HG02678 (cell line): ENCODE measurements at regions not wholly inside any gene's neighbourhood (a gene's known extent, or its start where the extent isn't known, plus 50 kb on each side); places are given as distances from the start of the nearest gene placed in this dataset.

ENCODE experiments used
- ATAC-seq: cut with Tn5 transposase; IDR thresholded peaks from one replicate; pipeline ENCODE4 v1.9.1; 2021; ENCODE audit warnings: mild to moderate bottlenecking, moderate library complexity; ENCODE audit not compliant: unreplicated experiment

DNA sequence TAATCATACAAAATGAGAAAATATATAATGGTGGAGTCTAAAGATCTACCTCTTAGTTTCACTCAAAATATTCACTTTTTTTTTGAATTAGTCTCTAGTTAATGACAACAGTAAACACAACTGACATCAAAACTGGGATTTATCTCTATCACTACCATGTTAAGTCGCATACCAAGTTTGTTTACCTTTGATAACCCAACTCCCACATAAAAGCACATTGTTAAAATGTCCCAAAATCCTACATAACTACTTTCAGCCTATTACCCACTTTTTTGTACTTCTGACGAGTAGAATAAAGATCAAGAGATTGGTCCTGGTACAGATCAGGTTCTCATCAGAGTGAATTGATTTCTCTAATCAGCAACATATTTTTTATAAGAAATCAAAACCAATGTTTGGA is 518.5 kb downstream of the EPHA3 start:
- ATAC-seq: no peak

DNA sequence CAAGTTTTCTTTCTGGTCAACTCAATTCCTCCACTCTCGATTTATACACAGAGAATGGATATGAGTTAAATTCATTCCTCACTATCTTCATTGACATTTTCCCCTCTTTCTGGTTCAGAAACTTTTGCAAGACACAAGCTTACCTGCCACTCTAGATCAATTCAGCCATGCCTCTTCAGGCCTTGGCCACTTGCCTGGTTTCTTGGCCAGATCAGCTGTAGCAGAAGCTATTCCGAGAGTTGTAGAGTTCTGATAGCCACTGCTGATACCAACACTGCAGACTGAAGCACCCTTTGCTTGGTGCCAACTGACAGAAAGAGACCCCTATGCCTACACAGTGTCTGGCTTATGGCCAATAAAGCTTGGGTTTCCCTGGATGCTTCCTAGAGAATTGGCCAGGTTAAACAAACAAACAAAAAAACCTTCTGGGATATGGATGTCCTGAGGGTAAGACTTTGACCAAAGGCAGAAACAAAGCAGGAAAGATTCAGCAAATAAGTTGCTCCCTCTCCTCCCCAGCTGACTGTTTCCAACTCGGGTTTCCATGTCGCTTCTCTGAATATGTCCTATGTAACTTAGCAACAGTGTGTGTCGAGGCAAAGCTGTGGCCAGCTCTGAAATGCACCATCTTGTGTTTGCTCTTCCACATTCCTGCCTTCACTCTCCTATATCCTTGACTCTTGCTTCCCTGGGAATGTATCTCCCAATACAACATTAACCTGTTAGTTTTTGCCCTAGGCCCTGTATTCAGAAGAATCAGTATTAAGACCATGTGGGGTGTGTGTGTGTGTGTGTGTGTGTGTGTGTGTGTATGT is 521.6 kb downstream of the EPHA3 start:
- no peak for ATAC-seq

DNA sequence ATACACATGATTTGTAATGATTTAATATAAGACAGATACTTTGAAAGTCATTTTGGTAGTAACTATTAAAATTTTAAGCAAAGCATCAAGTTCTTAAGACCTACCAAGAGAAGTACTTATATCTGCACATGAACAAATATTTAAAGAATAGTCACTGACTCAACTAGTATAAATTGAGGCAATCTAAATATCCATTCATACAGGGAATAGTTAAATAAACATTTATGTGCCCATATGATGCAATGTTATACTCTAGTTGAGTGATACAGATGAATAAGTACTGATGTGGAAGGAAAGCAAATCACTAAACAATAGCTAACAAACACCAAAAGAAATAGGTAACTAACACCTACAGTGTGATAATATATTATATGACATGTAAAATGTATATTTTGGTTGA is 527.7 kb downstream of the EPHA3 start:
- no peak for ATAC-seq

DNA sequence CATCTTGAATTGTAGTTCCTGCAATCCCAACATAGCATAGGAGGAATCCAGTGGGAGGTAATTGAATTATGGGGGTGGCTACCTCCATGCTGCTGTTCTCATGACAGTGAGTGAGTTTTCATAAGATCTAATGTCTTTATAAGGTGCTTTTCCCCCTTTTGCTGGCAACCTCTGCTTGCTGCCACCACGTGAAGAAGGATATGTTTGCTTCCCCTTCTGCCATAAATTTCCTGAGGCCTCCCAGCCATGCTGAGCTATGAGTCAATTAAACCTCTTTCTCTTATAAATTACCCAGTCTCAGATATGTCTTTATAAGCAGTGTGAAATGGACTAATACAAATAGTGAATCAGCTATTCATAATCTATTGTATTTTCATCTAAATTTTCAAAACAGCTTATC is 537.3 kb downstream of the EPHA3 start:
- no peak for ATAC-seq

DNA sequence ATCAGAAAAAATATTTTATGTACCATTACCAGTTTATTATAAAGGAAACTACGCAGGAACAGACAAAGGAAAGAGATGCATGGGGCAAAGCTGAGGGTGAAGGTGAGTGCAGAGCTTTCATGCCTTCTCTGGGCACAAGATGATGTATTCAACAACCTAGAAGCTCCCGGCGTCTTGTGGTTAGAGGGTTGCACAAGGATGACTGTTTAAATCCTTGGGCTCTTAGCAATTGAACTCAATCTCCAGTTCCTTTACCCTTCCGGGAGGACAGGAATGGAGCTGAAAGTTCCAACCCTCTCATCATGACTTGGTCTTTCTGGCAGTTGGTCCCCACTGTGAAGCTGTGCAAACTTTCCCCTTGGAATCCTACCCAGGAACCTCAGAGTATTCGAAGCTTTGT is 542.0 kb downstream of the EPHA3 start:
- ATAC-seq: no peak

DNA sequence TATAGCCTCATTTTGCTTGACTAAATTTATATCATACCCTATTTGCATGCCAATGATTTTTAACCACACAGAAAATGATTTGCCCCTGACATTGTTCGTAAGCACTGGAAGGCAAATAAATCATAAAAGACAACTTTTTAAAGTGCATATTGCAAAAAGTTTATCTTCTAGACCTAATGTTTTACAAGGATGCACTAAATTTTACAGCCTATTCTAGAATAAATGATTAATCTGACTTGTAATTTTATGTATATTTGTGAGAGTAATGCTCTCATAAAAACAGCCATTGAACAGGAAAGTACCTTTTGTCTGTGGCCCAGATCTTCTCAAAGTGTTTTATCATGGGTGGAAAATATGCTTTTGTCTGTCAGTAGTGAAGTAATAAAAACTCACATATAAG is 546.6 kb downstream of the EPHA3 start:
- ATAC-seq: no peak

DNA sequence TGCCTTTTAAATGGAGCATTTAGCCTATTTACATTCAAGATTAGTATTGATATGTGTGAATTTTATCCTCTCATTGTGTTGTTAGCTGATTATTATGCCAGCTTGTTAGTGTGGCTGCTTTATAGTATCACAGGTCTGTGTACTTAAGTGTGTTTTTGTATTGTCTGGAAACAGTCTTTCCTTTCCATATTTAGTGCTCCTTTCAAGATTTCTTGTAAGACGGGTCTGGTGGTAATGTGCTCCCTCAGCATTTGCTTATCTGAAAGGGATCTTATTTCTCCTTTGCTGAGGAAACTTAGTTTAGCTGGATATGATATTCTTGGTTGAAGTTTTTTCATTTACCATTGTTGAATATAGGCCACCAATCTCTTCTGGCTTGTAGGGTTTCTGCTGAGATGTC is 549.0 kb downstream of the EPHA3 start:
- no peak for ATAC-seq

DNA sequence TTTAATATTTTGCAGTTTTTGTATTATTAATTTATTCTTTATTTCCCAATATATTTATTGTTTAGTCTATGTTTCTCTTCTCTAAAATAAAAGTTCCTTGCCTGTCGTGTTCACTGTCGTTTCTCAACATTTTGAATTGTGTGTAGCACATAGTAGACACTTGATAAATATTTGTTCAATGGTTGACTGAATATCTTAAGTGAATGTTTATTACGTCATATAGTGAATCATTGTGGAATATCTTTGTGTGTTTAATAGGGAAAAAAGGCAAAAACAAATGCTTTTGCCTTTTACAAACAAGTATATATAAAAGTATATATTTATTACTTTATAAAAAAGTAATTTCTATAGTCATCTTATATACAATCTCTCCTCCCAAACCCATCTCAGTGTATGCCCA is 572.3 kb downstream of the EPHA3 start:
- no peak for ATAC-seq

DNA sequence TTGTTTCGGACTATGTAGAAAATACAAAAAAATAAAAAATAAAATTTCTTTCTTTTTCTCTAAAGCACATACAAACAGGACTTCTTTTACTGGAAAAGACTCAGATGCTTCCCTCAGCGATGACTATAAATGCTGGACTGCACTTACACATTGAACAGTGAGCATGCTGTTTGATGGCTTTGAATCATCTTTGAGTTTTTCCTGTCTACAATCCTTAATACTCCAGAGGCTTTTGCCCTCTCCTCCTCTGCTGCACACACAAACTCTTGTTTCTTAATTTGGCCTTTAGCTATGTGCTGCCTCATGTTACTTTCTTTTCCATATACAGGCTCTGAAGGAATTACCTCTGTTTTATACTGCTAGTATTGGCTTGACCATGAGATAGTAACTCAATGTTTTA is 575.1 kb downstream of the EPHA3 start:
- ATAC-seq: no peak

DNA sequence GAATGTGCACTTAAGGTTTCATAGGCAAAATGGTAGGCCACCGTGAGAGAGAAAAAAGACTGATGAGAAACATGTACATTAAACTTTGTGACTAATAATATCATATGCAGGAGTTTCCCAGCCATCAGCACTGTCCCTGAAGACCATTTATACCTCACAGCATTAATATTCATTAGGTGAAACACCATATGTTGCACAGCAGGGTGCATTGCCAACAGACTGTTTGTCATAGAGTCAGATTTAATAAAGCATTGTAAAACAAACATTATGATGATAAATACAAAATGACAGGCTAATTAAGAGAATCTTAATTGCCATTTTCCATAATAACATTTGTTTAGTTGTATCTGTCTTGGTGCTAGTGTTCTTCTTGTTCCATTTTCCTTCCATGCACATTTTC is 578.3 kb downstream of the EPHA3 start:
- ATAC-seq: no peak

DNA sequence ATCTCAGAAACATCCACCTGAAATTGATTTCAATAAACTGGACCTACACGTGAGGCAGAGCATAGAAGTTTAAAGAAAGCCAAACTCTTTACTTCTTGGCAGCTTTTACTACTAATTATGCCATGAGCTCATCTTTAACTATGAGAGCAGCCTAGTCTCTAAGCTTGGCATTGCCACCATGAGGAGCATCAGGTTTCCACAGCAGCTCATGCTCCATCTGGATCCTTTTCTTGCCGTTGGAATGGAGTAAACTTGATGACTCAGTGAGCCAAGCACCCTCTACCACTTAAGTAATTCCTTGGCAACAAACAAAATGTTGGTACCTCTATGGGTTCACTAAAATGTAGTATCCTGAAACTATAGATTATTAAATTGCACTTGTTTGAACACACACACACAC is 583.2 kb downstream of the EPHA3 start:
- ATAC-seq: no peak

DNA sequence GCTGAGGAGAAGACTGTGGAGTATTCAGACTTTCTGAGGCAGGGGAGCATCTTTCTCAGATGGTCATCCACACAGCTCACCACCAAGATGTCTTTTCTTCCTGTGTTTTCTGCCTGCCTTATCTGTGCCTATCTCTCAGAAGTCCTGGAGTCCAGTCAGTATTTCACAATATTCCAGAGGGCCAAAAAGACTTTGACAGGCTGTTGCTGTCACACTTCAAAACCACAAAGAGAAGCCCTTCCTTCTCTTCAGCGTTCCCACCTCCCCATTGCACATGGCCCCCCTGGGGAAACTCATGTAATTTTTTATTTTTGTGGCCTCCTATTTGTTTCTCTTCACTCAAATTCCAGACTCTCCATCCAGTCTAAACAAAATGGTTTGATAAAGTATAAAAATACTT is 585.2 kb downstream of the EPHA3 start:
- no peak for ATAC-seq

DNA sequence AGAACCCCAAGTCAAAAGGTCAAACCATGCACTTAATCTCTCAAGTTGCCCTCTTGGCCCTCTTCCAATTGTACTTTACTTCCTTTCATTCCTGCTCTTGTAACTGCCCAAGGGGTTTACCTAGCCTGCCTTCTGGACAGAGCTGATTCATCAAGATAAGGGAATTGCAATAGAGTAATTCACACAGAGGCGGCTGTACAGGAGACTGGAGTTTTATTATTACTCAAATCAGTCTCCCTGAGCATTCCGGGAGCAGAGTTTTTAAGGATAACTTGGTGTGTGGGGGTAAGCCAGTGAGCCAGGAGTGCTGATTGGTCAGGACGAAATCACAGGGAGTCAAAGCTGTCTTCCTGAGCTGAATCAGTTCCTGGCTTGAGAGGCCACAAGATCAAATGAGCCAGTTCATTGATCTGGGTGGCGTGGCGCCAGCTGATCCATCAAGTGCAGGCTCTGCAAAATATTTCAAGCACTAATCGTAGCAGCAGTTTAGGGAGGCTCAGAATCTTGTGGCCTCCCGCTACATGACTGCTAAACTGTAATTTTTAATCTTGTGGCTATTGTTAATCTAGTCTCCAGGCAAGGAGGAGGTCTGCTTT is 590.0 kb downstream of the EPHA3 start:
- no peak for ATAC-seq

DNA sequence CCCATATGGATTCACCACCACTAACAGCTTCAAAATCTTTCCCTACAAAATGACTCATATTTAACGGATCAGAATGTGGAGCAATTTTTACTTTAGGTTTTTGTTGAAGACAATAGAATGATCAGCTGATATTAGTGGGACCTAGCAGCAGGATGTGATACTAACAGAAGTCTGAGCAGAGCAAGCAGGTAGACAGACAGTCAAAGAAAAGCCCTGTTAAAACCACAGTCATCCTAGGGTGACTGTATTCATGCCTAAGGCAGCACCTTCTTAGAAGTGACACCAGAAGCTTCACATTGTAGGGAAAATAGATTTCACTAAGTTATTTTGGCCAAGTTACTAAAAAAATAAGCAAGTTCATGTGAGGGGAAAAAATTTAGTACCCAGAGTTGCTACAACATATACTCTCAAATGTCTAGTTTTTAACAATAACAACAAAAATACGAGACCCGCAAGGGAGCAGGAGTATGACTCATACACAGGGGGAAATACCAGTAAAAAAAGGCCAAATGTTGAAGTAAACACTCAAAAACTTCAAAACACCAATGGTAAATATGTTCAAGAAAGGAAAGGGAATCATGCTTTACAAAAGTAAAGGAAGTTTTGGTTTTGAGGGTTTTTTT is 590.9 kb downstream of the EPHA3 start:
- ATAC-seq: no peak

DNA sequence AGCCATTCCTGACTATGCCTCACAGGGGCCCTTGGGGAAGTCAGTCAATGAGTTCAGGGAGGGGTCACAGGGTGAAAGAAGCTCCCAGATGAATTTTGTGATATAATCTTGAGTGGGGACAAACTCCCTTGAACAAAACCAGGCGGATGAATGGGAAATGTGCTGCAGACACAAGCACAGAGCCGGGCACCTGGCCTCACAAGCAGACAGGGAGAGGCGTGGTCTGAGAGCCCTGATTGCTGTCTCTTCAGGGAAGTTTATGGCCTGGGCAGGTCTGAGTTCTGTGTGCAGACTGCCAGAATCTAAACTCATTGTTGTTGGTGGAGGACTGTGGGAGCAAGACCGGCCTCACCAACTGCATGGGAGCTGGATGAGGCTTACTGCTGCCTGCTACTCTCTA is 591.8 kb downstream of the EPHA3 start:
- ATAC-seq: no peak

DNA sequence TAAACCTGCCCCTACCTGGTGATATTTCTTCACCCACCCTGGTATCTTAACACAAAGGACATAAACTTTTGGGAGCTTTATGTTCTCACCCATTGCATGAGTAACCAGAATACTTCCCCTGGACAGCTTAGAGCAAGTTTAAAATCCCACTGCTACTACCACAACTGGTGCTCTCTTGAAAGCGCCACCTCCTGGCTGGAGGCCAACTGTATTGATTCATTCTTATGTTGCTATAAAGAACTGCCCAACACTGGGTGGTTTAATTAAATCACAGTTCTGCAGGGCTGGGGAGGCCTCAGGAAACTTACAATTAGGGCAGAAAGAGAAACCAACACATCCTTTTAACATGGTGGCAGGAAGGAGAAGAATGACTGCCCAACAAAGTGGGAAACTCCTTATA is 592.4 kb downstream of the EPHA3 start:
- ATAC-seq: no peak

DNA sequence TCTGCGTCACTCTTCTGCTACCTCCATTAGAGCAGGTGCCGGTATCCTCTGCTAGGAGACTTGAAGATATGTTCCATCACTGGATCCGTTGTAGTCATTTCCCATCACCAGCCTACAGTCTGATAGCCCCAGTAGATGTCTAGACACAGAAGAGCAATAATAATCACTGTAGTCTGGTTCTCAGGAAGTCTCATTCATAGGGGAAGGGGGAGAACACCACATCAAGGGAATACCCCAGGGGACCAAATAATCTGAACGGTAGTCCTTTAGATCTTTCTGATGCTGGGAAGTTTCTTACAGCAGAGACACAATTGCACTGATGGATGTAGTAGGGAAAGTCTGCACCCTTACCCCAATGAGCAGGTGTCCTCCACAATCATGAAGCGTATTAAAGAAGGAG is 595.0 kb downstream of the EPHA3 start:
- no peak for ATAC-seq

DNA sequence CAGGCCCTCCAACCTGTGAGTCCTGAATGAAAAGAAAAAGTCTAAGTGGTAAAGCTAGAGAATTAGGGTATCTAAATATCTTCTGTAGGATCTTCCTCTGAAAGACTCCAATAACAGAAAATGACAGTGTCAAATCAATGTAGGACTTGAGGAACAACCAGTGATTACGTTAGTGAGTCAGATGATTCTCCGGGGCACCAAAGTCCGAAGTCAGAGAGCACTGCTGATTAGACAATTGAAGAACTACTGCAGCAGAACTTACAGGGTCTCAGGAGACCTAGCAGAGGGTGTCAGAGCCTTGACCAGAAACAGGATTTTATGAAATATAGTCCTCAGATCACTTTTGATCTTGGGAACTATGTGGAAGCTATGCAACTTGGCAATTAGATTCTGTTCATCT is 605.8 kb downstream of the EPHA3 start:
- no peak for ATAC-seq

DNA sequence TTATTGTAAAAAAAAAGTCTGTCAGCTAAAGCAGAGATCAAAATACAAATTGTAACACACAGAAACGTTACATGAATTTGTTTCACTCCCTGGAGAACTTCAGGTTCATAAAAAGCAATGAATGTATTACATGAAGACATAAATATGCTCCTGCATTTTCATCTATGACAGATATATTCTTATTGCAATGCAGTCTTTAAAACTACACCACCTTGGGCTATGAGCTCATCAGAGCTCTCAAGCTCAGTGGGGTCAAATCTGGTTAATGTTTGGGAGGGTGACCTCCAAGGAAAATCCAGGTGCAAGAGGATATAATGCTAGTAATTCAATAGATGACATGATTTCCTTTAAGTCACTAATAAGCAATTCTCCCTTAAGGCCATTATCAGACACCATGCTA is 606.8 kb downstream of the EPHA3 start:
- no peak for ATAC-seq

DNA sequence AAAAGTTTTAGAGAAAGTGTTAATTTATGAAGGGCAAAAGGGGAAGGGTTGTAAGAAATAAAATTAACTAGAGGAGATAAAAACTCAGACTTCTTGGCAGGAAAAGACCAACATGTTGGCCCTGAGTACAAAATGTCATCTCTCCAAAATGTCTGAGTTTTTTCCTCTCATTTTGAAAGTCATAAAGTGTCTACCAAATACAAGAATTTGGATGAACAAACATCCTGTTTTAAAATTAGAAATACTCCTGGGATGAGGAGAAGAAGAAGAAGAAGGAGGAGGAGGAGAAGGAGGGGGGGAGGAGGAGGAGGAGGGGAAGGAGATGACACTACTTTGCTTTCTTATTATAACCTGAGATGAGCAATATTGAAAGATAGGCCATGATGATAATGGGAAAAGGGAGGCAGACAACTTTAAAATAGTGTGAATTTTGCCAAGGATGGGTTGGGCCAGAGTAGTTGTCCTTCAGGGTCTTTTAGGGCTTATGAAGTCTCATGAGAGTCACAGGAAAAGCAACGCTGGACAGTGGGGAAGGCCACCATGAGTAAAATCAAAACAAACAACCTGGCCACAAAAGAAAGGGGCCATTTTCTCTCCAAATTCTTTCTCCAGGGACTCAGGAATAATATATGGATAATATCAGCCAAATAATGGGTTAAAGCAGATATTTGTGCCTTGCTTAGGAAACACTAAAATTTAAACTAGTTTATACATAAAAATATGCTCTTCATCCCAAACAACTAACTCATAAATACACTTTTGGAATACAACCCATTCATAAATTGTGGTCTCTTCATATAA is 632.9 kb downstream of the EPHA3 start:
- no peak for ATAC-seq

DNA sequence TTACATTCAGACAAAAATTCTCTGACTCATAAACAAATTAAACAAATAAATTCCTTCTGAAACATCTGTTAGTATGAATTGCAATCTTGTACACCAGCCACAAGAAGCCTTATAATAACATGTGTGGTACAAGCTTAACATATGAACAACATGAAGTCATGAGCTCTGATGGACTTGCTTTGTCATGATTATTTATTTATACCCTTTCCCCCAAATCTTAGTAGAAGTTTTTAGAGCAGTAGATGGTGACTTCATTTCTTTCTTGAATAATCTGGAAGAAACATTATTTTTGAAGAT is 633.4 kb downstream of the EPHA3 start:
- no peak for ATAC-seq

DNA sequence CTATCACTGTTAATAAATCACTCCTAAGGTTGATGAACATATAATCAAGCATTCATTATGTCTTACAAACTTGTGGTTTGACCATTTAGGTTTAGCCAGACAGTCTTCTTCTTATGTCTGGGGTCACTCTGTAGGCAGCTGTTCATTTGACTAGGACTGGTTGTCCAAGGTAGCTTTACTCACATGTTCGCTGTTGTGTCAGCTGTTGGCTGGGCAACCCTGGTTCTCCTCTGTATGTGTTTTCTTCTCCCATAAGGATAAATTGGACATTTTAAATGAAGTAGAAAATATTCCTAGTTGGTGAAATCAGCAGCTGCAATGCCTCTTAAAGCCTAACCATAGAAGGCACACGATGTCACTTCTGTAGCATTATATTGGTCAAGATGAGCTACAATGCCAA is 635.1 kb downstream of the EPHA3 start:
- ATAC-seq: no peak
